GM21447 (cell line): ENCODE measurements at regions not wholly inside any gene's neighbourhood (a gene's known extent, or its start where the extent isn't known, plus 50 kb on each side); places are given as distances from the start of the nearest gene placed in this dataset.

Experiments used
- ATAC-seq: cut with Tn5 transposase; IDR thresholded peaks from one replicate; pipeline ENCODE4 v1.9.1; 2021; ENCODE audit not compliant: unreplicated experiment

GRCh38 chr9:85263288-85263687 is 478.5 kb downstream of the AGTPBP1 start:
- no peak for ATAC-seq

GRCh38 chr9:85262333-85262732 is 479.4 kb downstream of the AGTPBP1 start:
- no peak for ATAC-seq

DNA sequence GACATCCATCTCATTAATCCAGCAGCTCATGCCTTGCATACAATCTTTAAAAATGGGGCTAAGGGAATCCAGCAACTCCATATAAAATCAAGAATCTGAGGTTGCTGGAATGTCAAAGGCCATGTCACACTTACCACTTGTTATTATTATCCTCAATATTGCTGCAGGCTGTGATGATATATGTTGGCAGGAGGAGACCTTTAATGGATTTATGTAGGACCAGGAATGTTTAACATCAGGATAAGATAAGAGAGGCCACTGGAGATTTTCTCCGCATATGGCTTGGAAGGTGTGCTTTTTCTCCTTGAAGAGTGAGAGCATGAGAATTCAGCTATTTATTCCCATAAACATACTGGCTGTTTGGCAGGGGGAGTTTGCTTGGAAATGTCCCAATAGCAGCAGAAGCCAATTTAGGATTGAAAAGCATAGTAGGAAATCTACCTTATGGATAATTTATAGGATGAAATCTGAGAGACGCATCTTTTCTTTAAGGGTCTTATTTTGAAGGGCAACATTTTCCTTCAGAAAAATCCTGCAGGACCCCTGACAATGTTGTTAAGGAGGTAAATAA is 481.4 kb downstream of the AGTPBP1 start:
- no peak for ATAC-seq

GRCh38 chr9:85258823-85259370 is 482.9 kb downstream of the AGTPBP1 start:
- ATAC-seq, result no peak

DNA sequence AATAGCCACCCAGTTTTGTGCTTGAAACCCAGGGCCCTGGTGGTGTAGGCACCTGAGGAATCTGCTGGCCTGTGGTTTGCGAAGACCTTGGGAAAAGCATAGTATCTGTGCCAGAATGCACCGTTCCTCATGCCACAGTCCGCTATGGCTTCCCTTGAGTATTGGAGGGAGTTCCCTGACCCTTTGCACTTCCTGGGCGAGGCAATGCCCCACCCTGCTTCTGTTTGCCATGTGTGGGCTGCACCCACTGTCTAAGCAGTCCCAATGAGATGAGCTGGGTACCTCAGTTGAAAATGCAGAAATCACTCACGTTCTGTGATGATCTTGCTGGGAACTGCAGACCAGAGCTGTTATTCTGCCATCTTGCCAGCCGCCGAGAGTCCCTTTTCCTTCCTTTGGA is 483.5 kb downstream of the AGTPBP1 start:
- no peak for ATAC-seq

DNA sequence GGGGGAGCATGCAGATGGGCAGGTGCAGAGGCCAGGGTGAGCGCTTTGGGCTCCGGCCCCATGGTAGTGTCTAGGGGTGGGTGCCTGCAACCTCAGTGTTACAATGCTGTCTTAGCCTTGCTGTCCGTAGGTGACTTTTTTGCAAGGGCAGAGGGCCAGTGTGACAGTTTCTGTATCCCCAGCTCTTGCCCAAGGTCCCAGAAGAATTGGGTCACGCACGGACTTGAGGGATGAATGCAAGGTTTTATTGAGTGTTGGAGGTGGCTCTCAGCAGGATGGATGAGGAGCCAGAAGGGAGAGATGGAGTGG is 492.5 kb downstream of the AGTPBP1 start:
- no peak for ATAC-seq

DNA sequence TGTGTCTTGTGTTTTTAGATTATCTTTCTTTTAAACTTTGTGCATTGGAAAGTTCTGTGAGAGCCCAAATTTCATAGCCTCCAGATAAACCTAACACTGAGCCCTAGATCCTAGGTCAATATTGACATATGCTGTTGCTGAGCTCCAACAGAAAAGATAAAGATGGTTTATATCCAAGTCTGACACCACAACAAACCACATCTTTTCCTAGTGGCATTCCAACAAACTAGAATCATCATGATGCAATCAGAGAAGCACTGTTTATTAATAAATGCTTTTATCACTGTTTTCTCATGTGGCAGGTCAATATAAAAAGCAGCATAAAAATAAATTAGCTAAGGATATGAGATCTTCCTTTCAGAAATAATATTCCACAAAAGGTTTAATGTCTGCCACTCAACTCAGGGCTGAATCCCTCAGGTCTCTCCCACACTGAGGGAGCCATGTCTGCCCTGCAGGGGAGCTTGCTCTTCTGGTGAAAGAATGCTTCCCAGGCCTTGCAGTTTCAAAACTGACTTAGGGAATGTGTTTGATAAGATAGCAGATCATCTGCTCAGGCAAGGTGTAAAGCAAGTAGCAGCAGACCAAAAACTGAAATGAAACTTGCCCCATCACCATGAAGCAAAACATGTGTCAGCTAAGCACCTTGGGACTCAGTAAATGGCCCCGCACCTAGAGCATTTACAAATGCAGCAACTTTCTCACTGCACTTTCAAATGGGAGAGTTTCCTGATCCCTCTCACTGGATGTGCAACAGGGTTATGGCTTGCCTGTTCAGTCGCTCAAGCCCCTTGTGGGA is 493.0 kb downstream of the AGTPBP1 start:
- no peak for ATAC-seq

GRCh38 chr9:85246541-85246940 is 495.2 kb downstream of the AGTPBP1 start:
- ATAC-seq, result no peak

DNA sequence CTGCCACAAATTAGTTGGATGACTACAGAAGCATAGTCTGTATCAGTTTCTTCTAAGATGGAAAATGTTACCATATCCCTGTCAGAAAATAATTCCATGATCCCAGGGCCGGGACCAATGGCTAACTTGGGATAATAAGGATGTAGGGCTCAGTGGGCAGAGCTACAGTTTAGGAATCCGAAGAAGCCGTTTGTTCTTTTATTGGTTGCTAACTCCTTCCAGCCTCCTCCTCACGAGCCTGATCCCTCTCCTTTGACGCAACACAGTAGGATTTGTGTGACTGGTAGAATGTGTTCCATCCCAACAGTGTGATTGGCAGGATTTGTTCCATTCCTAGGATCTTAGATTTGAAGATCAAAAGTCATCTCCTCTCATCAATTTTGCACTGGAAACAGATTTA is 496.9 kb downstream of the AGTPBP1 start:
- ATAC-seq, result no peak

DNA sequence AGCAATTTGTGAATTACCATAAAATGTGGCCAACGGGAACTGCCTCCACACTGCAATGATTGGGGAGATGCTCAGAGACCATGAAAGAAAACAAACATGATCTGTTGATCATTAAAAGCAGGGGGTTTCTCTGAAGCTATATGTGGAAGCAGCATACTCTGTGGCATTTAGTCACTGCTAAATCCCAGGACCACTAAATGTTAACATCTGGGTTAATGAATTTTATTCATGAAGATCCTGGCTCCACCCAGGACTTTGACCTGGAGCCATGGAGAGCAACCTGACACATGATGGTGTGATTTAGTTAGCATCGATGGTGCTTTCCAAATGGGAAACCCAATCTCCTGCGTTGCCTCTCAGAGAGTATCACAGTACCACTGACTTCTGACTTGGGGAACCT is 497.8 kb downstream of the AGTPBP1 start:
- no peak for ATAC-seq

DNA sequence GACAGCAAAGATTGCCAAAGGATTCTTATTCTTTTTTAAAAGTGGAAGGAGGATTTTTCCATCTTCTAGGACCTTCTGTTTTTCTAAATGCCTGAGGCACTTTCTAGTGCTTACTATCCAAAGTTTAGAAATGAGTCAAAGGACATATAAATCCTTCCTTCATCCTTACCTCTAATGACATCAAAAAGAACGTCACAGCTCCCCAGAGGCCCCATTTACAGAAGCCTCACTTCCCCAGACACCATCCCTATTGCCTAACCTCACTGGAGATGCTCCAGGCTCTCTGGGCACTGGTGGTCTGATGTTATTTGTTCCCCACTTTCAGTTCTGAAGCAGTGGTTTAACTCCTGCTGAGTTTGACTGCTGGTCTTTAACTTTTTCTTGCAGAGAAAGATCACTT is 504.3 kb downstream of the AGTPBP1 start:
- ATAC-seq, result no peak

DNA sequence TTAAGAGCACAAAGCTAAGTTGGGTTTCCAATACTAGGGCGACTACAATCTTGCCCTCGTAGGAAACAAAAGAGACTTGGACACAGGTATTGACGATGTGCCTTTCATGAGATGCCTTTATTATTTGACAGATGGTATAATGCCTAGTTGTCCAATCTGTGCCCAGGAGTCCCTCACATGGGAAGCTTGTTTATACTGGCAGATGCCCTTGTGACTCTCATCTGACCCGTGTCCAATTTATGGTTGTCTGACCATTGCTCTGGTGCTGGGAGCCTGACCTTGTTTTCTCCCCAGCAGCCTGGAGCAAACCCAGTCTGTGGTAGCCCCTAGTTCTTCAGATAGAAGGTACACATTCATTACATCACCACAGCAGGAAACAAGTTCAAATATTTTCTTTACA is 511.7 kb downstream of the AGTPBP1 start:
- ATAC-seq, result no peak

DNA sequence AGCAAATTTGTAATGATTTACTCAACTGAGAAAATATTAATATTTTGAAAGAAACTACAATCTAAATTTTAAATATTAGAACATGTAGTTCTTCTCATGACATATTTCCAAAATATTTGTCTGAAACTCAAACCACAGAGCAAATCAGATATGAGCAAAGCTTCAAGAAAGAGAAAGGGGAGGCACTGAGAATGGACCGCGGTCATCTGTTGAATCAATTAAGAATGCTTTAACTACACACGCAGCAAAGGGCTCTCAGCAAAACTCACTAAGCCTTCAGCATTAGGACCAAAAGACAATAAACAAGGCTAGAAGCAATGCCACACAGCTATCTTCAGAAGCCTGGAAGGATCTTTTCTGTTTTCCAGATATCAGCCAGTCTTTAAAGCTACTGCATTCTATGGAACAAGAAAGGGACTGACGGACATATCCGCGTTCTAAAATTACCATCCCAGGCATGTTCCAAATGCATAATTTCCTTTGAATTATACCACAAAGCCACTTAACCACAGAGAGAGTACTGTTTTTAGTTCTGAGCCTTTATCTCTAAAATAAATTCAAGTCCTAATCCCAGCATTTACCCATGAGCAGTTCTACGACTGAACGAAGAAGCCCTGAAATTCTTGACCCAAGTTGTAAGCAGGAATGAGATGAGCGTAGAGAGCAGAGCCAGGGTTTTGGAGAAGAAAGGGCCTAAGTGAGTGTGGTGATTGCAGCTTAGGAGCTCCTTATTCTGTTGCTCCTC is 513.5 kb downstream of the AGTPBP1 start:
- no peak for ATAC-seq

DNA sequence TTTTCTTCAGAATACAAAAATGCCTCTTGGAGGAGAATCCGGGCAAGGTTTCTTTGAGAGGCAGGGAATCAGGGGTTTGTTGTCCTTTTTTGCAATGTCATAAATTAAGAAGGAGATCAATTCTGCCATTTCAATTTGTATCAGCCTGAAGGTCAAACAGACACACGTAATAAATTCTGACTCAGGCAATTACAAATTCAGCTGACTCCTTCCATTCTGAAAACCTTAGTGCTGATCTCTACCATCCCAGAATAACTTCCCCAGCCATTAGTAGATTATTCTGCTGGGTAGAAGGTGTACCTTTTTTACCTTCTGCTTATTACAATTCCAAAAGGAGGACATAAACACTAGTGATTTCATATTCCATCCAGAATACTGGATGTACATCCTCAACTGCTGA is 516.6 kb downstream of the AGTPBP1 start:
- no peak for ATAC-seq

DNA sequence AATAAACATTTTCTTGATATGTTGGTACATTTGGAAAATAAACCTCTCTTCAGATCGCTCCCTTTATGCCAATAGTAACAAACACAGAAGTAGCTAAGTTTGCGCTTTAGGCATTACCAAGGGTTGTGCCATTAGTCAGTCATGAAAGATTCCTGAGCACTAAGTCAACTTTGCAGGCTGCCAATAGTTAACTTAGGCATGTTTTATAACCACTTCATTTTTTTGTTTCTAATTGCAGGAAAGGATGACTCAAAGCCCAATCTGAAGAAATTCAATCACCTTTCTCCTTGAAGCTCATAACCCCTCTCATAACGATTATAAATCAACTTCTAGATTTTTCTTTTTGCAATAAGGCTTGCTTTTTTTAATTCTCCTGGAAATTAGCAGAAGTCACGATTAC is 517.0 kb downstream of the AGTPBP1 start:
- no peak for ATAC-seq

DNA sequence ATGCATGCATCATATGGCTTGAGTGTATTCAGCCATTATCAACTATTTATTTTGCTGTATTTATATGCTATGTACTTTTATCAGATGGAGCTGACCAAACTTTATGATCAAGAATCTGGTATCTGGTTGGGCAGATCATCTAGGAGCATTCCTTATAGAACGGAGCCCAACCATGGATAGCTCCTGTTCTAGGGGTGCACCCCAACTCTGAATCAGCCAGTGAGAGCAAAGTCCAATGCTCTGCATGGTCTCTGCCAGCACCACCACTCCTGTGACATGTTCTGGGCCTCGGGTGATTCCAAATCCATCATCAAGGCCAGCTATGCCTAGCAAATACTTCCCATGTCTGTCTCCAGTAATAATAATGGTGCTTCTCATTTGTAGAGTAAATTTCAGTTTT is 517.5 kb downstream of the AGTPBP1 start:
- ATAC-seq, result no peak

GRCh38 chr9:85223506-85224125 is 518.1 kb downstream of the AGTPBP1 start:
- ATAC-seq, result no peak

- ATAC-seq, result no peak
Measured at GRCh38 chr9:85216601-85217000, 525.2 kb downstream of the AGTPBP1 start.

GRCh38 chr9:85215961-85216360 is 525.8 kb downstream of the AGTPBP1 start:
- ATAC-seq, result no peak

DNA sequence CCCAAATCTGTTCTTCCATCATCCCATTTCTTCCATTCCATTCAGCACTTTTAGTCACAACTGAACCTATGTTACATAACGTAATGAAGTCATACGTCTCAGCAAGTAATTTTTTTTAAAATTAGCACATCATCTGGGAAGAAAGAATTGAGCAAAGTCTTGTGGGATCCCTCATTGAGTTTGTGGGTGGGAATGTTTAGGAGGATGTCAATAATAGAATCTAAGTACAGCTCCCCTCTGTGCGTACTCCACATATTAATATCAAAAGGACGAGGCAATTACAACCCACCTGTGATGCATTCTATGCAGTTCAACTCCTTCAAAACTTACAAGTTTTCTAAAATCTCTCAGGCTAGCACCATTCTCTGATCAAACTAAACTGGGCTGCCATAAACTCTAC is 526.3 kb downstream of the AGTPBP1 start:
- no peak for ATAC-seq
